GM21576 (cell line): ENCODE measurements at regions not wholly inside any gene's neighbourhood (a gene's known extent, or its start where the extent isn't known, plus 50 kb on each side); places are given as distances from the start of the nearest gene placed in this dataset.

Experiments used
- ATAC-seq: cut with Tn5 transposase; IDR thresholded peaks from one replicate; pipeline ENCODE4 v1.9.1; 2021; ENCODE audit warnings: mild to moderate bottlenecking, moderate library complexity; ENCODE audit not compliant: unreplicated experiment

- ATAC-seq: no peak
Measured at GRCh38 chr4:35464964-35465528, 779.3 kb downstream of the ARAP2 start.

GRCh38 chr4:35491093-35491492 is 753.2 kb downstream of the ARAP2 start:
- no peak for ATAC-seq

- ATAC-seq: no peak
Measured at GRCh38 chr4:35493977-35494376, 750.3 kb downstream of the ARAP2 start.

GRCh38 chr4:35494955-35495354 is 749.4 kb downstream of the ARAP2 start:
- ATAC-seq: no peak

- no peak for ATAC-seq
Measured at GRCh38 chr4:35500812-35501211, 743.5 kb downstream of the ARAP2 start.

- no peak for ATAC-seq
Measured at GRCh38 chr4:35503435-35503834, 740.9 kb downstream of the ARAP2 start.

GRCh38 chr4:35506161-35506560 is 738.2 kb downstream of the ARAP2 start:
- no peak for ATAC-seq

- no peak for ATAC-seq
Measured at GRCh38 chr4:35511851-35512250, 732.5 kb downstream of the ARAP2 start.

GRCh38 chr4:35516102-35516501 is 728.2 kb downstream of the ARAP2 start:
- ATAC-seq: no peak

- ATAC-seq: no peak
Measured at GRCh38 chr4:35520059-35520458, 724.3 kb downstream of the ARAP2 start.

- ATAC-seq: no peak
Measured at GRCh38 chr4:35521682-35522081, 722.6 kb downstream of the ARAP2 start.

- no peak for ATAC-seq
Measured at GRCh38 chr4:35525192-35525978, 718.9 kb downstream of the ARAP2 start.

- ATAC-seq: no peak
Measured at GRCh38 chr4:35526456-35526855, 717.9 kb downstream of the ARAP2 start.

- no peak for ATAC-seq
Measured at GRCh38 chr4:35534962-35535361, 709.4 kb downstream of the ARAP2 start.

- no peak for ATAC-seq
Measured at GRCh38 chr4:35538807-35539206, 705.5 kb downstream of the ARAP2 start.

GRCh38 chr4:35539404-35540055 is 704.8 kb downstream of the ARAP2 start:
- no peak for ATAC-seq

GRCh38 chr4:35541146-35541887 is 703.0 kb downstream of the ARAP2 start:
- ATAC-seq: no peak

GRCh38 chr4:35541888-35542213 is 702.5 kb downstream of the ARAP2 start:
- ATAC-seq: no peak

- ATAC-seq: no peak
Measured at GRCh38 chr4:35548921-35549320, 695.4 kb downstream of the ARAP2 start.

GRCh38 chr4:35556387-35556786 is 687.9 kb downstream of the ARAP2 start:
- no peak for ATAC-seq

GRCh38 chr4:35559559-35560365 is 684.6 kb downstream of the ARAP2 start:
- no peak for ATAC-seq
